ENCODE measurements at regions not wholly inside any gene's neighbourhood (a gene's known extent, or its start where the extent isn't known, plus 50 kb on each side); places are given as distances from the start of the nearest gene placed in this dataset.

DNA sequence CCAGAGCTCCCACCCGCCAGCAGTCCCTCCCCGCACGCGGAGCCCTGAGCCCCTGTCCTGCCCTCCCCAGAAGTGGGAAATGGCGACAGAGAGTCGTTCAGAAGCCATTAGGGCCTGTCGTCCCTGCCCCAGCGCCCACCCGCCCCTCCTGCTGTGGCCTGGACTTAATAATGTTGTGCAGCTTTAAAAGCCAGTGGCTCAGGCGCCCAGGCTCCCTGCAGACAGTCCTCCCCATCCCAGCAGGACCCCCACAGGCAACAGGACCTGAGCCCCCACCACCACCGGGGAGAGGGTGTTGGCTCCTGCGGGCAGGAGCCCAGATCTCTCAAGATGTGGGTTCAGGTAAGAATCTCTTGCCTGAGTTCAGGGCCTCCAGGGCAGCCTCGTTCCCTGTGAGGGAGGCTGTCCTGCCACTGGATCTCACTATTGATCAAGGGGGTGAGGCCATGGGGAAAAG lies 125.3 kb upstream of the RUNX3 start:
- DNase-seq, result no peak

DNA sequence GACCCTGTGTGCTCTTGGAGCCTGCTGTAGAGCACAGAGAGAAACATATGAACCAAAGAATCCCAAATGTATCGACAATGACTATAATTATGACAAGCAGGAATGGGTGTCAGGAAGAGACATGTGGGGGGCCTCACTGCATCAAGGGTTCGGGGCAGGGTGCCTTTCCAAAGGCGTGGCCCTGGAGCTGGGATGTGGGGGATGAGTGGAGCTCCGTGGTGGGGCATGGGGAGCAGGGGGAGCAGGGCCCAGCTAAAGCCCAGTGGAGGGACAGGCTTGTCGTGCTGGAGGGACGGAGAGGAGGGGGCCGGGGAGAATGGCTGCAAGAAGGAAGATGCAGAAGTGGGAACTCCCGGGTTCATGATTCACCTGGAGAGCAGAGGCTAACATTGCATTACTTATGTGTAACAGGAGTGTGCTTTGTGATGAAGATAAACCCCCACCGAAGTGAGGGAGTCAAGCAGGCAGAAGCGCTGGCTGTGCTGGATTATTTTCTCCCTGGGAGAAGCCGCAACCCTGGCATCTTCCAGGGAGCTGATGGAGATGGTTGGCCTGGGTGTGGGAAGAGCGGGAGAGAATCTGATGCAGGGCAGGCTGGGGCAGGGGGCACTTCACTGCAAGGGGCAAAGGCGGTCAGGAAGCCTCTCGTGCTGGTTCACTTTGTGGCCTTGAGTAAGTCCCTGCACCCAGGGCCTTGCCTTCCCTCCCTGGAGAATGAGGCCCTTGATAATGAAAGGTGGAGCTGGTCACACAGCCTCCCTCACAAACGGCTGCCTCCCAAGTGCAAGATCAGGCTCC lies 124.6 kb upstream of the RUNX3 start:
- DNase-seq, result no peak

DNA sequence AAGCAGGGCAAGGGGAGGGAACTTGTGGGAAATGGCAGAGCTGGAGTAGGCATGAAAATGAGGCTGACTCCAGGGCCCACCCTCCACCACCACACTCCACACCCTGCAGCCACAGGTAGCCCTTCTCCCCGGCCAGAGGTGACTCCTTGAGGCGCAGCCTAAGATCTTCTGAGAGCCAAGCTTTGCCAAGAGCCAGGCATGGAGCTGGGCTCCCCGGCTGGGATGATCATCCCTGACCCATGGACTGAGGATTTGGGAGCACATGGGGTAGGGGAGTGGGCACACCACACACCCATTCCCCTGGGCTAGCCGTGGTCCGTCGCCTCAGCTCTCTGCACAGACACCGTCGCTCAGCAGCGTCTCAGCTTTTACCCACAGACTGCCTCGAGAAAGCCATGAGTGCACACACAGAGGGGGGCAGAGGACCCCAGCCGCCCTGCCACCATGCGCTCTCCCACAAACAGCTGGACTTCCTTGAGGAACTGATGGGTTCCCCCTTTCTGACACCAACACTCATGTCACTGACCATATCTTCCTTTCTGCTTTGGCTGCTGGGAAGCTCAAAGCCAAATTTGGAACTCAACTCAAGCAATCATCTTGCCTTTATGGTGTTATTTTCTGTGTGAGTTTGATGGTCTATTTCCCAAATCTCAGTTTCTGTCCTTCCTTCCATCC lies 123.6 kb upstream of the RUNX3 start:
- DNase-seq, result no peak

DNA sequence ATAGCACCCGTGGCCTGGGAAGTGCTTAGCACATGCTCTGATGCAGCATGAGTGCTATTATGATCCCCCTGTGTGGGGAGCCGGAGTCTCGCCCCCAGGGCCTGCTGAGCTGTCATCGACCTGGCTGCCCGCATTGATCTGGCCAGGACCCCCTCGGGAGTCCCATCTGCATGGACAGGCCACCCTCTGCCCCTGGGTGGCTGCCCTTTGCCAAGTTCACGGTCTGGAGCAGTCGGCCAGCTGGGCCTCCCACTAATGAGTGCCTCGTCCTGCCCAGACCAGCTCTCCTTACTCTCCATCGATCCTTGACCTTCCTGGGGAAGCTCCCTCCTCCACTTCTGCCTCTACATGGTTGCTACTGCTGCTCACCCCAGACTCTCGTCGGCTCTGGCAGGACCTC lies 121.8 kb upstream of the RUNX3 start:
- no peak for DNase-seq

DNA sequence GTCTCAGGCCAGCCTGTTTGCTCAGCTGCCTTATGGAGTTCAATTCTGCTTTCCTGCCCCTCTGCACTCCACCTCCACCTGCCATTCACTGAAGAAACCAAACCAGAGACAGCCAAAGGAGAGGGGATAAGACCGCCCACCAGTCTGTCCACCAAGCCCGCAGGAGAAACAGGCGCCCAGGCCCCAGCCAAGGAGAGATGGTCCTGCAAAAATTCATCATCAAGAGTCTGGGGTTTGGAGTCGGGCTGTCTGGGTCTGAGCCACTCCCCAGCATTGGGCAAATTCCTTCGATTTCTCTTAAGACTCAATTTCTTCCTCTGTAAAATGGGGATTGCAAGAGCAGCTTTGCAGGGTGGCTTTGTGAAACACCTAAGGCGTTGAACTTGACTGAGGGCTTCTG lies 121.4 kb upstream of the RUNX3 start:
- DNase-seq, result no peak

DNA sequence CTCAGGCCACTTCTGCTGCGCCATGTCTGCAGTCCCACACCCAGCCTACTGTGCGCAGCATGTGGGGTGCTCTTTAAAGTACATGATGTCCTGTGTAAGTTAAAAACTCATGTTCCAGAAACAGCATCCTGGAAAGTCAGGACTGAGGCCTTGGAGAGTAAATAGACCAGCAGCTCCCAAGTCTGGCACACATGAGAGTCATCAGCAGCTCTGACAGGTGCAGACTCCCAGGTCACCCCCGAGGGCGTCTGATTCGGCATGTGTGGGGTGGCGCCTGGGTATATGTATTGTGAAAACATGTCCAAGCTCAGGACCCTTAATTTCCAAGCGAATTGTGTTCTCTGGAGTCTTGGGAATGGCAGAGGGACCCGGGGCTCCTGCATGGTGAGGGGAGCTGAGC lies 120.1 kb upstream of the RUNX3 start:
- DNase-seq, result no peak

DNA sequence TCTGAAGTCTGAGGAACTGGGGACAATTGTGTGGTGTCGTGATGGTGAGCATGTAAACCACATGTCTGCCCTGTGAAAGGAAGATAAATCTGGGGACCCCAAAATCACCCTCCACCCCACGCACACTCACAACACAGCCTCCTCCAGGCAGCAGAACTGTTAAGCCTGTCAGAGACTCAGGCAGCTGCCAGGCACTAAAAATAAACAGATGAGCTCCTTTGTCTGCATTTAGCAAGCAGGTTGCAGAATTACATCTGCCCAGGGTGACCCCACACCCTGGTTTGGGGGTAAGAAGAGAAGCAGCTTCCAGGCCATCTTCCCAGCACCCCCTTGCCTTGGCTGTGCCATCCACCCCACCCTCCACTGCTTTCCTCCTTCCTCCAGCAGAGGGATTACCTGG lies 119.1 kb upstream of the RUNX3 start:
- DNase-seq, result no peak

DNA sequence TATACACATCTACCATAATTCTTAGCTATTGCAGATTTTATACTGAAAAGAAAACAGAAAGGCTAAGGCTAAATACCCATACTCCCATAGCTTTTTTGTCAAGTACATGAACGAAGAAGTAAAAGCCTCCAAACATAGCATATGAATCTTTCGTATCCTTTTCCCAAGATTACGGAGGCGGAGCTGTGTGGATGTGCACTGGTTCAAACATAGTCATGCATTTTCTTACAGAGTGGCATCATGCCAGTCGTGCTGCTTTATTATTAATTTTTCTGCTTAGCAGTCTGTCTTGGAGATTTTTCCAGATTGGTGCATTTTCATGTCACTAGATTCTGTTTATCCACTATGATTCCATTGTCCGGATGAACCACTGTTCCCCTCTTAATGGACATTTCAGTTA lies 118.7 kb upstream of the RUNX3 start:
- DNase-seq, result no peak

DNA sequence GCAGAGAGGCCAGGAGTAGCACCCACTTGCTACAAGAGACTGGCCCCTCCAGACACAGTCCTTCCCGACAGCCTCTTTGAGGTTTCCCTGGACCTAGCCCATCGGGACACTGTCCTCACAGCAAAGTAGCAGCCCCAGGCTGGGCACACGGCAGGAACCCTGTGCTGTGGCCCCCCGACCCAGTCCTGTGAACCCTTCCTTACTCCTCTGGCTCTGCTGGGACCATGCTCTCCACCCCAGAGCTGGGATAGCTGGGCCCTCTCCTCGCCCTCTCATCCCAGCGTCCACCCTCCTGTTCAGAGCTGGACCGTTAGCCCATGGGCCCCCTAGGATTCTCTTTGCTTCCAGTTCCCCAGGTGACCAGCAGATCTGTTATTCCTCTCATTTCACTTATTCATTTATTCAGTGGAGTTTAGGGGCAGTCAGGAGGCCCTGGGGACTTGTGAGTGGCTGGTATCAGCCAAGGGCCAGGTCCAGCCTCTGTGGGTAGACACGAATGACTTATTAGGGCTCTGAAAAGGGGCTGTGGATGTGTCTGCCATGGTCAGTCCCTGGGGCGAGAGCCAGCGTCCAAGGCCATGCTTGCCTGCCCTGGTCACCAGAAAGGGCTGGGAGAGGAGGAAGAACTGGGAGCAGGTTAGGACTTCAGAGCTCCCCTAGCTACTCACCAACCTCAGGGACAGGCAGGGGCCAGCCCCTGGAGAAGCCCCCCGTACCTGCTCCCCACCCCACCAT lies 117.6 kb upstream of the RUNX3 start:
- no peak for DNase-seq

DNA sequence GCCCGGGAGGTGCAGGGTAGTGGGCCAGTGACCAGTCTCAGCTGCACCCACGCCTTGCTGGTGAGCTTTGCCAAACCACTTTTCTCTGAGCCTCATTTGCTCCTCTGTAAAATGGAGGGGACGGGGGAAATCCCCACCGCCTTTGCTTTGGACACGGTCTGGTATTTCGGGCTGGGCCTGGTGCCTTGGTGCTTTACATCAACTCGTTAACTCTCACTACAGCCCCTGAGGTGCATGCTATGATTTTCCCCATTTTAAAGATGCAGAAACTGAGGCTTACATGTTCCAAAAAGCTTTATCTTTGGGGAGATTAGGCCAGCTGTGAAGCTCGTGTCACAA lies 116.1 kb upstream of the RUNX3 start:
- DNase-seq, result no peak

DNA sequence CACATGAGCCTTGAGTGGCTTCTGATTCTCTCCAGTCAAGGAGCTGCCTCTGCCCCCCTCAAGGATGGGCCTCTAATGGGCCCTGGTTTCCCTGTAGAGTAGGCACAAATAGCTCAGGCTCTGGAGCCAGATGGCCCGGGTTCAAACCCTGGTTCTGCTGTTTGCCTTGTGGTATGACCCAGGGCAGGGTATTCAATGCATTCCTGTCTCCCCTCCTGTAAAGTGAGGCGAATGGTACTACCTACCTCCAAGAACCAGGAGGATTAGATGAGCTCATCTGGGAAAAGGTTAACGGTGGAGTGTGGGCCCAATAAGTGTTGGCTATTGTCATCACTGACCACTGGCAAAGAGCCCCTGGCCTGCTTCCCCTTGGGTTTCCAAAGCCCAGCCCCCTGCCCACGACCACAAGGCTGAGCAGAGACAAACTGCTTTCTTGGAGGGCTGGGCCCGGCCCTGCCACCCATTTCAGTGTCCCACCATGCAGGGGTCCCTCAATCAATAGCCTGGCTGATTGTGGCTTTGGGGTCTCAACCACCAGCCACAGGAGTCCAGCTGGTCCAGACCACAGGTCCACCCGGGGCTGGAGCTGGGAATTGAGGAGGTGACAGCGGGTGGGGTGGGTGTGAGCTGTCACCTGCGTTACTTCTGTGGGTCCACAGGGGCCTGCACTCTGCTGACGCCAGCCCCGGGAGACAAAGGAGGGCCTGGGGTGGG lies 115.6 kb upstream of the RUNX3 start:
- DNase-seq, result no peak

DNA sequence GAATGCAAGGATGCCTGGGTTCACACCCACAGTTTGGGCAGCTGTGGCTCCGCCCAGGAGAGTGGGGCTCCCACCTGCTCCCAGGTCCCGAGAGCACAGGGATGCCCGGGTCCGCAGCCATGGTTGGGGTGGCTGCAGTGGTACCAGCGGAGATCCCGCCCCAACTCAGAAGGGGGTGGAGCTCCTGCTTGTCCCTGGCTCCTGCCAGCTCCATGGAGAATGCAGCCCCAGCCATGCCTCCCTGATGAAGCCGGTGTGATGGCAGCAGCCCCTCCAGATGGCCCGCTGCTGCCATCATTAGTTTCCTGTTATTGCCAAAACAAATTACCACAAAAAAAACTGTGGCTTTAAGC lies 113.1 kb upstream of the RUNX3 start:
- no peak for DNase-seq

DNA sequence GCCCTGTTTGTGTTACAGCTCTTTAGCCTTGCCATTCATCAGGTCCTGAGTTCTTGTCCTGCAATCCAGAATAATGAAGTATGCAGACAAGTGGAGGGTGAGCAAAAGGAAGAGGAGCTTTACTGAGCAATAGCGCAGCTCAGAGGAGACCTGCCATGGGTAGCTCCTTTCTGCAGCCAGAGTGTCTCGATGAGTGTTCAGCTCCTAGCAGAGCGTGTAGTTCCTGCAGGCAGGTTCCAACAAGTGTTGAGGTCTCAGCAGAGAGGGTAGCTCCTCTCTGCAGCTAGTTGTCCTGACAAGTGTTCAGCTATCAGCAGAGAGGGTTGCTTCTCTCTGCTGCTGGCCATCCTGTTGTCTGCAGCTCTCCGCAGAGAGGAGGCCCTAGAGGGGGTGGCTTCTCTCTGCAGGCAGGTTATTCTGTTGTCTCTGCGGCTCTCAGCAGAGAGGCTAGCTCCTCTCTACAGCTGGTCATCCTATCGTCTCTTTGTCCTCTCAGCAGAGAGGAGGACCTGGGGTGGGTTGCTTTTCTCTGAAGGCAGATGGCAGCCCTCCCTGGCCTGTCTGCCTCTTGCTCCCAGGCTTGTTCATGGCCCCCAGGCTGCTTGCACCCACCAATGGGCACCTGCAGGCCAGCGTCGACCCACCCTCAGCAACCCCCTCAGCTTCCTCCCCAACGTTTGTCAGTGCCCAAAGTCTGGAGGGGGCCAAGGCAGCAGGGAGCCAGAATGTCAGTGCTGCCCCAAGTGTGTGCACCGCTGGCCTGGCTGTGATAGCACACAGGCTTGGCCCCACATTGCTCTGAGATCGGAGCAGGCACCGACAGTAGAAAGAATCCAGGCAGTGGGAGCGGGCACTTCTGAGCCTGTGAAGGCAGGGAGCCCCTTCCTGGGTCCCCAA lies 112.5 kb upstream of the RUNX3 start:
- no peak for DNase-seq

DNA sequence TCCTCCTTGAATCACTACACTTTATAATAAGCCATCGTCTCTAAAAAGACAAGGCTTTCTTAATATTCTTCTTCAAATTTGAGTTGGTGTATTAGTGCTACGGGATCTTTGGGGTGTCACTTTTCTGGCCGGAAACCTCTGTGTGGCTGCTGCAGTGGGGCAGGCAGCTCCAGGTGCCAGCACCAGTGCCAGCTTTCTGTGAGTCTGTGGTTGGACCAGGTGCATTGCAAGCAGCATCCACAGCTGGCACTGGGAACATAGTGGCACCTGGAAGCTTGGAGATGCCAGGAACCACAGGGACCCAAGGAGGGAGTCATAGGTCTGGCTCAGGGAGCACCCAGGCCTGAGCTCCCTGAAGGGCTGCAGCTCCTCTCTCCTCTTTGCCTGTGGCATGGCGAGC lies 111.8 kb upstream of the RUNX3 start:
- DNase-seq, result no peak

DNA sequence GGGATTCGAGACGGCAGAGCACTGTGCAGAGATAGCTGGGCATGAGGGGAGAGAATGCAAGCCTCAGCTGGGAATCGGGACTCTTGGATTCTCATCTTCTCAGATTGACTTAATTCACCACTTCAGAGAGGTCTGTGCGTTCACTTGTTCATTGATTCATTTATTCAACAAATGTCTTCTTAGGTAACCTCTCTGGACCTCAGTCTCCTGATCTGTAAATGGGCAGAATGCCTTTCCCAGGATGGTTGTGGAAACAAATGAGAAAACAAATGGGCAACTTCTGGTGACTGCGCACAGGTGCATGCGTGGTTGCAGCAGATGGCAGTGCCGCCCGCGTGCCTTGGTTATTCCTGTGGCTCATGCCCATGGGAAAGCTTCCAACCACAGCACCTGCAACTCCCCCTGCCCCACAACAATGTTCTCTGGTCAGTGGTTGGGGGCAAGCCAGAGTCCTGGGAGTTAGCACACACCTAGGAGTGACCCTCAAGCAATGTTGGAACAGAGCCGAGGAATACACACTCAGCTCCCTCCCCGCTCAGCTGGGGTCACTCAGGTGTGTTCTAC lies 110.1 kb upstream of the RUNX3 start:
- DNase-seq, result no peak

DNA sequence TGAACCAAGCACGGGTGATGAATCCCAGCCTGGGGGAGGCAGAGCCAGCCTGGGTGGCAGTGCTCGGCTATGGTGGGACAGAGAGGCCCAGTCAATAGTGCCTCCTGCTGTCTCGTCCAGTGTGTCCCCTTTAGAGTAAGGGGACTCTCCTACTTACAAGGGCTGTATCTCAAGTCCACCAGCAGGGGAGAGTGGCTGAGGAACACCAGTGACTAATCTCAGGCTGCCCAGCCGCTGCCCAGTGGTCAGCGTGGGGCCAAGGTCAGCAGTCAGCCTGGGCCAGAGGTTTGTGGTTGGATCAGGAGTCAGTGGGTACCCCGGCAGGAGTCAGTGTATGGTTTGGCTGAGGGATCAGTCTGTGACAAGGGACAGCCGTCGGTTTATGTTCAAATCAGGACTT lies 109.2 kb upstream of the RUNX3 start:
- no peak for DNase-seq

DNA sequence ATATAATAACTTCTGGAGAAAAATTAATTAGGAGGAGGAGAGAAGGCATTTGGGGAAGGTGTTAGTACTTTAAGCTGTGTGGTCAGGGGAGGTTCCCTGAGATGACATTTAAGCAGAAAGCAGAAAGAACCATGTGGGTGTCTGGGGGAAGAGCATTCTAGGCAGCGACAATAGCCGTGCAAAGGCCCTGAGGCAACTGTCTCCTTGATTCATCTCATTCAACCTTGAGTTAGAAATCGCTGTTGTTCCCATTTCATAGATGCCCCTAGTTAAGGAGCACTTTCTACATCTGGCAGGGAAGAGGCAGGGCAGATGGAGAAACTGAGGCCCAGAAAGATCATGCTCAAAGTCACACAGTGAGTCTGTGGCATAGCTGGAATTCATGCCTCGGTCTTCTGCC lies 108.6 kb upstream of the RUNX3 start:
- no peak for DNase-seq

DNA sequence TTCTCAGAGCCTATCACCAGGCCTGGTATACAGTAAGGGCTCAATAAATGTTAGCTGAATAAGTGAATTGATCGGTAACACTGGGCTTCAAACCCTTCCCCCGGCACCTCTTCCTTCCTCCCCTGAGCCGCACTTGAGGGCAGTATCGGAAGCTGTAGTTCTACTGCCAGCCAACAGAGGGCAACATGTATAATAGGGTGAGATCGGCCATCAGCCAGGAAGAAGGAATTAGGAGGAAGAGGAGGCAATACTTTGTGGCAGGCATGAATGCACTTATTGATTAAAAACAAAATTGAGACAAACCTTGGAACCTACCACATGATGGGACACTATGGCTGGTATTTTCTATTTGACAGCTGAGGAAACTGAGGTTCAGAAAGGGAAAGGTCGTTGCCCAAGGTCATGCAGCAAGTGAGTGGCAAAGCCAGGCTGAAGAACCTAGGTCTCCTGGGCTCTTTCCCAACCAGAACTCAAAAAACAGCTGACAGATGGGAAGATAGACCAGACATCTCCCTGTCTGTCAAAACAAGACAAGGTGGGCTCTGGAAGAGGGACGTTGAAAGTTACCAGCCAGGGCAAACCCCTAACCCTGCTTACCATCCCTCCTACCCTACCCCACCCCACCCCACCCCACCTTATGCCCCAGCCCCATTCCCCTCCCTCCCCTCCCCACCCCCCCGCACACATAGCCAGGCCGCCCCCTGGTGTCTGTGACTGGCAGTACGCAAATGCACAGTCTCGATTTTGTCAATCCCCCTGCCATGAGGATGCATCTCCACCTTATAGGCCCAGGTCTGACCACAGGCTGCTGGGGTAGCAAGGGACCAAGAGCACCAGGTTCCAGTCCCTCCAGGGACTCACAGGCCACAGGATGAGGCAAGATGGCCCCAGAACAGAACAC lies 107.3 kb upstream of the RUNX3 start:
- no peak for DNase-seq

DNA sequence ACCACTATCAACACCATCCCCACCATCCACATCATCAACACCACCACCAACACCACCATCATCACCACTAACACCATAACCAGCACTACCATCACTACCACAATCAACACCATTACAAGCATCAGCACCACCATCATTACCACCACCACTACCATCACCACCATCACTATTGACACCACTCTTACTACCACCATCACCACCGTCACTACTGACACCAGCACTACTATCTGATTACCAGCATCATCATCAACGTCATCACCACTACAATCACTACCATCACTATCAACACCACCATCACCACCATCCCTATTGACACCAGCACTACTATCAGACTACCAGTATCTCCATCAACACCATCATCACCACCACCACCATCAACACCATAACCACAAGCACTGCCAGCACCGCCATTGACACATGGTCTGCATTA lies 106.1 kb upstream of the RUNX3 start:
- no peak for DNase-seq

DNA sequence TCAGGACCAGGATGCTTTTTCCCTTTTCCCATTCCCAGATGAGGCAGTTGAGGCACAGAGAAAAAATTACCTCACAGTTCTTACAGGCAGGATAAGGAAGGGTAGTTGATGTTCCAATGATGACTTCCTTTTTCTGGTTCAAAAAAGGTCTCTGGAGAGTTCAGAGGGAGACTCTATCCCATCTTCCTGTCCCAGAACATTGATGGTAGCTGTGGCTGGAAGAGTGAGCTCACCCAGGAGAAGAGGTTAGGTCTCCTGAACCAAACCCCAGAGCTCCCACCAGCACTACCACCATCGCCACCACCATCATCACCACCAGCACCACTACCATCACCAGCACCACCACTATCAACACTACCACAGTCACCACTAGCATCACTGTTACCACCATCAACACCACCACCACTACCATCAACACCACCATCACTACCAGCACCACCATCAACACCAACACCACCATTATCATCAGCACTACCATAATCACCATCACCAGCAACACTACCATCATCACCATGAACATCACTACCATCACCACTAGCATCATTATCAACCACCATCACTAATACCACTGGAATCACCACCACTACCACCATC lies 105.5 kb upstream of the RUNX3 start:
- no peak for DNase-seq

All from midbrain (tissue), 1 donor.